ENCODE measurements at regions not wholly inside any gene's neighbourhood (a gene's known extent, or its start where the extent isn't known, plus 50 kb on each side); places are given as distances from the start of the nearest gene placed in this dataset.
"Not testable (repeated sequence)": the region's sequence is repeated elsewhere in the genome, so short reads cannot be mapped to it uniquely, and the experiment has no call there.

GRCh38 chr5:91635950-91636734 is 253.0 kb upstream of the ARRDC3 start:
- peak; percentile 9 for DNase-seq

GRCh38 chr5:91632871-91633270 is 249.8 kb upstream of the ARRDC3 start:
- DNase-seq = peak; percentile 96

DNA sequence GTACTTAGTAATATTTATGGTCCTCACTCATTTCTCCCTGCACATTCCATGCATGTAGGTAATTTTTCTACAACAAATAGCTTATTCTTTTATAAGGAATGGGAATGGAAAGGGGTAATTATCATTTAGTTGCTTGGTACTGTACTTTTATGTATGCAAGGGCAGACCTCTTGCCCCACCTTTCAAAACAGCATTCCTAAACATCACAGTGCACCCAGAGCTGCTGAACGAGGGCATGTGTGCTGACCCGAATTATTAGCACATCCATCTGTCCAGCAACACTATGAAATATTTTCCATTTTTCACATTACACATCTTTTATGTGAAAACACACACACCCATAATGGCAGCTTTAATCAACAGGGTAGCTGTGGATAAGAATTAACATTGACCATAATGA is 228.6 kb upstream of the ARRDC3 start:
- no peak for DNase-seq

GRCh38 chr5:91607675-91608074 is 224.6 kb upstream of the ARRDC3 start:
- DNase-seq = peak; percentile 27

DNA sequence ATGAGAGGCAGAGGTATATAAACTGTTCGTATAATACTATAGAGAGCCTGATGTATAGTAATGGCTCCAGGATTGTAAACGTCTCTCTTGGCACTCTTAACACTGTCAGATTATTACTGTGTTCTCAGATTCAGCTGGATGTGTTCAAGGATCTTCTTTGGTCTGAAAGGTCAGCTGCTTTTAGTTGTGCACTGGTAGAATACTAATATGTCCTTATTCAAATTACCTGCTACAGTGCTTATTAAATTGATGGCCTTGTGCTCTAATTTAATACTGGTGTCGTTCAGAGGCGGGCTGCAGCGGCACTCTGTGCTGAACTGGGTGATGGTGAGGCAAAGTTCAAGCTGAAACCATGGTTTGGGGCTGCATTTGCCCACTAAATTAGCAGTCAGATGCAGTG is 216.7 kb upstream of the ARRDC3 start:
- DNase-seq = no peak

- DNase-seq = peak; percentile 27
These were observed 215.1 kb upstream of the ARRDC3 start for GRCh38 chr5:91598216-91598615.

- DNase-seq = no peak
These were observed 212.3 kb upstream of the ARRDC3 start for GRCh38 chr5:91595424-91595823.

GRCh38 chr5:91591076-91591475 is 208.0 kb upstream of the ARRDC3 start:
- DNase-seq = peak; percentile 51

DNA sequence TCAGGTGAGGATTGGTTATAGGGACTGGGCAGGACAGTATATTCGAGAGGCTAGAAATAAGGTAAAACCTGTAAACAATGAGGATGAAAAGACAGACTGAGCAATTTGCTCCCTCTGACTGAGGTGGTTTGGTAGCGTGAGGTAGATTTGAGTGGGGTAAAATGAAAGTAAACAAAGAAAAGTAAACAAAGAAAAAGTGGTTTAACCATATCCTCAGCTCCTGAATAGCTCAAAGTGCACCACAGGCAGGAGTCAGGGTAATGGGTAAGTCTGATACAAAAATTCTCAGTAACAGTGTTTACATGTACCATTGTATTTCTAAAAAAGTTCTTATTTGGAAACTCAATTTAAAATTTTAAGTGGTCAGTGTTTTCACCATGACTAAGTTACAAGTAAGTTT is 203.1 kb upstream of the ARRDC3 start:
- peak; percentile 75 for DNase-seq

DNA sequence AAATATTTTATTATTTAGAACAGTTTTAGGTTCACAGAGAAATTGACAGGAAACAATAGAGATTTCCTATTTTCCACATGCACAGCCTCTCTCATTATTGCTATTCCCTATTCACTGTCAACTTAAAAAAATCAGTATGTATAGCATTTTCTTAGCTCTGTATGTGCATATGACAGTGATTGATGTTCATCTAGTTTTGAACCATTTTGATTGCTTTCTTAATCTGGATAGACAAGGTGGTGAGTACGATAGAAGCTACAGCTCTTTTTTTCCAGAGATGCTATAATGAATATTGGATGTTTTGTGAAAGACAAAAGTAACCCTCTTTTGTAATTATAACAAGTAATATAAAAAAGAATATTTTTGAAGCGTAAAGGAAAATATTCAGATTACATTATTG is 201.2 kb upstream of the ARRDC3 start:
- no peak for DNase-seq

- DNase-seq = not testable (repeated sequence)
These were observed 182.9 kb upstream of the ARRDC3 start for GRCh38 chr5:91566012-91566411.

DNA sequence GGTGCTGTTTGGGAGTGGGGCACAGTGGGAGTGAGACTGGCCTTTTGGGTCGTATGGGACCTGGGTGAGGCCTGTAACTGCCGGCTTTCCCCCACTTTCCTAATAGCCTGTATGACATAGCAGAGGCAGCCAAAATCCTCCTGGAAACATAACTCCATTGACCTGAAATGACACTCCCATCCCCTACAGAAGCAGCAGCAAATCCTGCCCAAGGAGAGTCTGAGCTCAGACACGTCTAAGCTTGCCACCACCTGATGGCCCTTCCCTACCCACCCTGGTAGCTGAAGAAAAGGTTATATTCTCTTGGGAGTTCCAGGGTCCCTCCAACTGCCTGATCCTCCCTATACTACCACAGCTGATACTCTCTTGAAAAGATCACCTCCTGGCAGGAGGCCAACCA is 179.8 kb upstream of the ARRDC3 start:
- DNase-seq = no peak

- DNase-seq = peak; percentile 62
These were observed 158.6 kb upstream of the ARRDC3 start for GRCh38 chr5:91541696-91542095.

DNA sequence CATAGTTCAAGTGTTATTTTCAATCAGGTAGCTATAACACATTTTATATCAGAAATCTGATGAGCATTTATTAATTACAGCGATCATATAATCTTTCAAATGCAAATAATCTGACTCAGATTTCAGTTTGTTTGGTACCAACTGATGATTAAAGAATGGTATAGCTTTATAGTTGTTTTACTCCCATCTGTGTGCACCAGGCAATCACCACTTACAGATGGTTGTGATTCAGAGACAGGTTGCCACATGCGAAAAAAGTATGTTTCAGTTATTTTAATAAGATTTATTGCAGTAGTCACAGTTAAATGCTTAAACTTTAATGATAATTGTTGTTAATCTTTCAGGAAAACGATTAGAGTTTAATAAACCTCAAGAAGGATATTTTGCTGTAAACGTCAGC is 155.1 kb upstream of the ARRDC3 start:
- no peak for DNase-seq

GRCh38 chr5:91535499-91535898 is 152.4 kb upstream of the ARRDC3 start:
- DNase-seq = no peak

DNA sequence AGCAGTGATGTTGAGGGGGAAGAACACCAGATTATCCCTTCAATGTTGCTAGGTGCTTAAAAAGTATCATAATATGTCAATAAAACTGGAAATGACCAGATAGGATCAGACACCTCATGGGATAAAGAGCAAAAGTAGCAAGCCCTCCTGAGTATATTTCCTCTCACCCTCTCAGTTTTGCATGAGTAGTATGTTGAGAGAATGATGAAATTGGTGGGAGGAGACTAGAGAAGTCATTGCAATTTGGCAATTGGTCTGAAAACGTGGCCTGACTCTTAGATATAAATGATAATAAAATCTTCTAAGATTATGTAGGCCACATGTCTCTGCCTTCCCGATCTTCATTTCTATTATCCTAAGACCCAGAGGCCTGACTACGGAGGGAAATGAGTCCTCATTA is 151.2 kb upstream of the ARRDC3 start:
- DNase-seq = no peak

GRCh38 chr5:91532779-91533178 is 149.7 kb upstream of the ARRDC3 start:
- DNase-seq = no peak

GRCh38 chr5:91532281-91532680 is 149.2 kb upstream of the ARRDC3 start:
- no peak for DNase-seq

DNA sequence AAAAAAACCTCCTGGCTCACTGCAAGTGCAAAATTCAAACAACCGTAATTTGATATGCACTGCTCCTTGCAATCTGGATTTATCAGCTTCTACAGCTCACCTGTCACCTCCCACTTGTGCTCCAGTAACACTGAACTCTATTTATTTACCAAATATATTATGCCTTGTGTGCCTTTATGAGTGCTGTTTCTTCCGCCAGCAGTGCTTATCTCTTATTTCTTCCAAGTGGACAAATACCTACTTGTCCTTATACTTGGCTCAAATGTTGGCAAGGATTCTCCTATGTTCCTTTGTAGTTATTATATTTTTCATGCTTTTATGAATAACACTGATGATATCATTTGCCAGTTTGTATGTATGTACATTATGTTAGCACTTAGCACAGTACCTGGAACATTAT is 145.7 kb upstream of the ARRDC3 start:
- DNase-seq = peak; percentile 79

- no peak for DNase-seq
These were observed 138.7 kb upstream of the ARRDC3 start for GRCh38 chr5:91521785-91522184.

DNA sequence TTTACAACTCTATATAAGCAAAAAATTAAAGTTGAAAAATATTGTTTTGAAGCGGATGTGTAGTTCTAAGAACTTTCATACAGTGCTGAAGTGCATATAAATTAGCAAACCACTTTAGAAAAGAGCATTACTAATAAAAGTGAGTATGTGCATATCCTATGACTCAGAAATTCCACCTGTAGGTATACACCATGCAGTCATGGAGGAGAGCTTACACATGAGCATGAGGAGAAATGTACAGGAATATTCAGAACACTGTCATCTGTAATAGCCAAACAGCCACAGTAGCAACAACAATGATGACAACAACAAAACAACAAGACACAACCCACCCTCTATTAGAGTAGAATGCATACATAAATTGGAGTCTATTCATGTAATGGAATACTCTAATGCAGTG is 138.2 kb upstream of the ARRDC3 start:
- peak; percentile 41 for DNase-seq

GRCh38 chr5:91514400-91514799 is 131.3 kb upstream of the ARRDC3 start:
- no peak for DNase-seq

DNA sequence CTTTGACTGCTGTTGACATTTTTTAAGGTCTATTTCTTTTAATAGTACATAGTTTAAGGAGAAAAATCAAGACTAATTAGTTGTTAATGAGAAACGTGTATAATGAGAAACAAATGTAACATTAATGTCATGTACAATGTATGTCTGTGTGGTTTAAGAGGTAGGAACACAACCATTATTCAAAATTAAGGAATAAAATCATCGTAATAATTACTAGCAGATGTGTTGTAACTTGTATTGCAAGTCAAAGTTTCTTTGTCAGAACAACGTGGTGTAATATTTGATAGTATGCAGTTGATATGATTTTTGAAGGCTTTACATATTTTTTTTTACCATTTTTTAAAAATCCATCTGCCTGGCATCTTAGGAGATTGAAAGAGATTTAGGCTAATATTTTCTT is 120.2 kb upstream of the ARRDC3 start:
- no peak for DNase-seq

DNA sequence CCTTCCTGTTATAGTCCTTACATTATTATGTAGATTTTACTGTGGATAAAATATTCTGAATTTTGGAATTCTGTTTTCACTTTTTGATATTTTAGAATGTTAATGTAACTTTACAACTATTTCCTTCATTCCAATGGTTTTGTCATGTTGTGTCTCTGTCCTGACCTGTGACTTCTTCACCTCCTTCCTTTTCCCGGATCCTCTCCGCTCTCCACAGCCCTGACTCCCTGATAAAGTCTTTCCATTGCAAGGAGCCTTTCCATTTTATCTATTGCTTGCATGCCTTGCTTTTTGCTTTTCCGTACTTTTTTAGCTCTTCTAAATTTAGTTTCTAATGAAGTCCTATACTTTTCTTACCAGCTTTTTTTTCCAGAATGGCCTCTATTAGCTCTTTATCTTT is 117.6 kb upstream of the ARRDC3 start:
- DNase-seq = no peak

GRCh38 chr5:91499943-91500531 is 116.9 kb upstream of the ARRDC3 start:
- DNase-seq = peak; percentile 83
